Keratinocyte (primary cell): ENCODE measurements at regions not wholly inside any gene's neighbourhood (a gene's known extent, or its start where the extent isn't known, plus 50 kb on each side); places are given as distances from the start of the nearest gene placed in this dataset.

Source experiments
- EZH2 ChIP-seq: IDR thresholded peaks from one replicate; pipeline ENCODE4 v1.6.1; 2012; ENCODE audit warnings: inconsistent platforms, mild to moderate bottlenecking, low read length, moderate library complexity
- TF ChIP-seq, protein P1 (sequence below), 3 experiments: IDR thresholded peaks in 1 of 3; conservative IDR thresholded peaks in 1 of 3; optimal IDR thresholded peaks in 1 of 3; 2 replicates in 2 of 3; 3 replicates in 1 of 3; pipeline versions ENCODE3 to v1.5.1; 2011; ENCODE audit warnings: low read length in 3 of 3, mild to moderate bottlenecking in 3 of 3, moderate library complexity in 2 of 3, control low read depth in 1 of 3, inconsistent platforms in 1 of 3; ENCODE audit not compliant: insufficient read depth in 2 of 3; ENCODE audit errors: extremely low read depth in 1 of 3

DNA sequence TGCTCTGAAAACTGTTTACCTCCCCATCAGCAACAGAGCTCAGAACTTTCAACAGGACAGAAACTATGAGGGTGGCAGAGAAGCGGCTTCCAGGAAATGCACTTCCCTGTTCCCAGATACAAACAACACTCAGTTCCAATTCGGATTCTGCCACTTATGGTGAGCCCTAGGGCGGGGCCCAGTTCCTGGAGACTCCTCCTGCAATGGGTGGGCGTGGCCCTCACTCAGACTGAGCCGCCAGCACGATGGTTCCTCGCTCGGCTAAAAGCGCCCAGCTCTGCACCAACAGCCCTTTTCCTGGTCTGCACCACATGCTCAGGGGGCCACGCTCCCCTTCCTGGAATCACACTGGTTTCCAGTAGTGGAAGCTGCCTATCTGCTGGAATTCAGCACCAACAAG lies 314.1 kb downstream of the CTTN start:
- TF ChIP-seq, protein P1, sequence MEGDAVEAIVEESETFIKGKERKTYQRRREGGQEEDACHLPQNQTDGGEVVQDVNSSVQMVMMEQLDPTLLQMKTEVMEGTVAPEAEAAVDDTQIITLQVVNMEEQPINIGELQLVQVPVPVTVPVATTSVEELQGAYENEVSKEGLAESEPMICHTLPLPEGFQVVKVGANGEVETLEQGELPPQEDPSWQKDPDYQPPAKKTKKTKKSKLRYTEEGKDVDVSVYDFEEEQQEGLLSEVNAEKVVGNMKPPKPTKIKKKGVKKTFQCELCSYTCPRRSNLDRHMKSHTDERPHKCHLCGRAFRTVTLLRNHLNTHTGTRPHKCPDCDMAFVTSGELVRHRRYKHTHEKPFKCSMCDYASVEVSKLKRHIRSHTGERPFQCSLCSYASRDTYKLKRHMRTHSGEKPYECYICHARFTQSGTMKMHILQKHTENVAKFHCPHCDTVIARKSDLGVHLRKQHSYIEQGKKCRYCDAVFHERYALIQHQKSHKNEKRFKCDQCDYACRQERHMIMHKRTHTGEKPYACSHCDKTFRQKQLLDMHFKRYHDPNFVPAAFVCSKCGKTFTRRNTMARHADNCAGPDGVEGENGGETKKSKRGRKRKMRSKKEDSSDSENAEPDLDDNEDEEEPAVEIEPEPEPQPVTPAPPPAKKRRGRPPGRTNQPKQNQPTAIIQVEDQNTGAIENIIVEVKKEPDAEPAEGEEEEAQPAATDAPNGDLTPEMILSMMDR (optimal IDR thresholded peaks at IDR 0.05 in 1 of 3, IDR thresholded peaks at IDR 0.05 in 1 of 3, conservative IDR thresholded peaks at IDR 0.05 in 1 of 3; ENCODE audit: extremely low read depth in 1 of 3, insufficient read depth in 2 of 3, low read length in 3 of 3): no peak
- TF ChIP-seq EZH2: no peak
